Liver (tissue), 3 donors: ENCODE measurements at regions not wholly inside any gene's neighbourhood (a gene's known extent, or its start where the extent isn't known, plus 50 kb on each side); places are given as distances from the start of the nearest gene placed in this dataset.

Experiments used
- FOXA1 ChIP-seq: IDR thresholded peaks from 2 replicates; pipeline ENCODE4 v1.6.1; 2016; ENCODE audit warnings: antibody characterized with exemption
- RXRA ChIP-seq, 2 donors: IDR thresholded peaks; 2 replicates each; pipeline ENCODE4 v1.6.1; 2017 to 2018; ENCODE audit warnings: antibody characterized with exemption in 2 of 2, mild to moderate bottlenecking in 1 of 2
- YY1 ChIP-seq: IDR thresholded peaks from 2 replicates; pipeline ENCODE4 v1.6.1; 2016; ENCODE audit warnings: antibody characterized with exemption, mild to moderate bottlenecking
- TF ChIP-seq, protein P1 (sequence below): fragments of 150-350 bp; IDR thresholded peaks from 2 replicates; pipeline ENCODE4 v1.5.1; 2017; ENCODE audit warnings: improper control_type of control experiment, low read depth, low read length; ENCODE audit not compliant: missing input control
- TF ChIP-seq, protein P2 (sequence below): IDR thresholded peaks from 2 replicates; pipeline ENCODE4 v1.6.1; 2016; ENCODE audit warnings: antibody characterized with exemption
- TF ChIP-seq, protein P3 (sequence below): IDR thresholded peaks from 2 replicates; pipeline ENCODE4 v1.6.1; 2016; ENCODE audit warnings: antibody characterized with exemption, mild to moderate bottlenecking
- donor health status: healthy.
- donor health status: healthy.

DNA sequence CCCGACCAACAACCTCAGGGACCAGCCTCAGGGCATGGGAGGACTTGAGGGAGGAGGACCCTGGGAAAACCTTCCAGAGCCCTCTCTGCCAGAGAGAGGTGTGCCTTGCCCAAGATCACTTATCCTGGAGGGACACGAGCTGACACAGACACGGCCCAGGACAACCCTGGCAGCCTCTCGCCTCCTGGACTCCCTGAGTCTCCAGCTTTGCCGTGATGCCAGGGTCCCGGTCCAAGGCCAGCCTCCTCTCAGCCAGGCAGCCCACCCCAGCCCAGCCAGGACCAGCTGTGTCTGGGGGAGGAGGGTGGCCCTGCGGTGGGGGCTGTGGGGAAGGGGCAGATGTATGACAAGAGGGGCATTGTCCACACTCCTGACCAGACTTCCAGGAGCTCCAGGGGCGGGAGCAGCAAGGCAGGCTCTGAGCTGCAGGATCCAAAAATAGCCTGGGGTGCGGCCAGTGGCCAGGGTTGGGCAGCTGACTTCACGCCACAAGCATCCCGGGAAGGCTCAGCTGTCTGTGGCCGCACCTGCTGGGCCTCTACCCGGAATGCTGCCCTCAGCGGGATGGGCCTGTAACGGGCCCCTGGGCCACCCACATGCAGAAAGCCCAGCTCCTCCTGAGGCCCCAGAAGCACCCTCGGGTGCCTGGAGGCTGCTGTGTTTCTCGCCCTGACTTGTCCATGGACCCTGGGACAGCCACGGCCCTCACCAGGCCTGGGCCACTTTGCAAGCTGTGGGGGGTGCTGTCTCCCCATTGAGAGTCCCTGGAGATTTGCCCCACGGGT, 65.5 kb upstream of the GPC1 start:
- TF ChIP-seq, protein P1, sequence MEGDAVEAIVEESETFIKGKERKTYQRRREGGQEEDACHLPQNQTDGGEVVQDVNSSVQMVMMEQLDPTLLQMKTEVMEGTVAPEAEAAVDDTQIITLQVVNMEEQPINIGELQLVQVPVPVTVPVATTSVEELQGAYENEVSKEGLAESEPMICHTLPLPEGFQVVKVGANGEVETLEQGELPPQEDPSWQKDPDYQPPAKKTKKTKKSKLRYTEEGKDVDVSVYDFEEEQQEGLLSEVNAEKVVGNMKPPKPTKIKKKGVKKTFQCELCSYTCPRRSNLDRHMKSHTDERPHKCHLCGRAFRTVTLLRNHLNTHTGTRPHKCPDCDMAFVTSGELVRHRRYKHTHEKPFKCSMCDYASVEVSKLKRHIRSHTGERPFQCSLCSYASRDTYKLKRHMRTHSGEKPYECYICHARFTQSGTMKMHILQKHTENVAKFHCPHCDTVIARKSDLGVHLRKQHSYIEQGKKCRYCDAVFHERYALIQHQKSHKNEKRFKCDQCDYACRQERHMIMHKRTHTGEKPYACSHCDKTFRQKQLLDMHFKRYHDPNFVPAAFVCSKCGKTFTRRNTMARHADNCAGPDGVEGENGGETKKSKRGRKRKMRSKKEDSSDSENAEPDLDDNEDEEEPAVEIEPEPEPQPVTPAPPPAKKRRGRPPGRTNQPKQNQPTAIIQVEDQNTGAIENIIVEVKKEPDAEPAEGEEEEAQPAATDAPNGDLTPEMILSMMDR, result no peak
- TF ChIP-seq, protein P2, sequence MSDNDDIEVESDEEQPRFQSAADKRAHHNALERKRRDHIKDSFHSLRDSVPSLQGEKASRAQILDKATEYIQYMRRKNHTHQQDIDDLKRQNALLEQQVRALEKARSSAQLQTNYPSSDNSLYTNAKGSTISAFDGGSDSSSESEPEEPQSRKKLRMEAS, result no peak
- TF ChIP-seq RXRA (IDR thresholded peaks at IDR 0.05) (no peak), FOXA1 (no peak), YY1 (no peak)
- TF ChIP-seq, protein P3, sequence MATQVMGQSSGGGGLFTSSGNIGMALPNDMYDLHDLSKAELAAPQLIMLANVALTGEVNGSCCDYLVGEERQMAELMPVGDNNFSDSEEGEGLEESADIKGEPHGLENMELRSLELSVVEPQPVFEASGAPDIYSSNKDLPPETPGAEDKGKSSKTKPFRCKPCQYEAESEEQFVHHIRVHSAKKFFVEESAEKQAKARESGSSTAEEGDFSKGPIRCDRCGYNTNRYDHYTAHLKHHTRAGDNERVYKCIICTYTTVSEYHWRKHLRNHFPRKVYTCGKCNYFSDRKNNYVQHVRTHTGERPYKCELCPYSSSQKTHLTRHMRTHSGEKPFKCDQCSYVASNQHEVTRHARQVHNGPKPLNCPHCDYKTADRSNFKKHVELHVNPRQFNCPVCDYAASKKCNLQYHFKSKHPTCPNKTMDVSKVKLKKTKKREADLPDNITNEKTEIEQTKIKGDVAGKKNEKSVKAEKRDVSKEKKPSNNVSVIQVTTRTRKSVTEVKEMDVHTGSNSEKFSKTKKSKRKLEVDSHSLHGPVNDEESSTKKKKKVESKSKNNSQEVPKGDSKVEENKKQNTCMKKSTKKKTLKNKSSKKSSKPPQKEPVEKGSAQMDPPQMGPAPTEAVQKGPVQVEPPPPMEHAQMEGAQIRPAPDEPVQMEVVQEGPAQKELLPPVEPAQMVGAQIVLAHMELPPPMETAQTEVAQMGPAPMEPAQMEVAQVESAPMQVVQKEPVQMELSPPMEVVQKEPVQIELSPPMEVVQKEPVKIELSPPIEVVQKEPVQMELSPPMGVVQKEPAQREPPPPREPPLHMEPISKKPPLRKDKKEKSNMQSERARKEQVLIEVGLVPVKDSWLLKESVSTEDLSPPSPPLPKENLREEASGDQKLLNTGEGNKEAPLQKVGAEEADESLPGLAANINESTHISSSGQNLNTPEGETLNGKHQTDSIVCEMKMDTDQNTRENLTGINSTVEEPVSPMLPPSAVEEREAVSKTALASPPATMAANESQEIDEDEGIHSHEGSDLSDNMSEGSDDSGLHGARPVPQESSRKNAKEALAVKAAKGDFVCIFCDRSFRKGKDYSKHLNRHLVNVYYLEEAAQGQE, result no peak
